AG08396 (cell line): ENCODE measurements at regions not wholly inside any gene's neighbourhood (a gene's known extent, or its start where the extent isn't known, plus 50 kb on each side); places are given as distances from the start of the nearest gene placed in this dataset.
"Not testable (repeated sequence)": the region's sequence is repeated elsewhere in the genome, so short reads cannot be mapped to it uniquely, and the experiment has no call there.

Experiments
- DNase-seq: peaks from one replicate; pipeline ENCODE4 v3.0.0; 2012; ENCODE audit warnings: low spot score, mixed read lengths

GRCh38 chr2:239804161-239805042 is 220.7 kb downstream of the NDUFA10 start:
- DNase-seq, result no peak

- DNase-seq, result no peak
Measured at GRCh38 chr2:239803766-239804115, 221.4 kb downstream of the NDUFA10 start.

- no peak for DNase-seq
Measured at GRCh38 chr2:239803102-239803765, 221.9 kb downstream of the NDUFA10 start.

- DNase-seq, result no peak
Measured at GRCh38 chr2:239802185-239802649, 222.9 kb downstream of the NDUFA10 start.

GRCh38 chr2:239801404-239802184 is 223.5 kb downstream of the NDUFA10 start:
- DNase-seq, result no peak

- no peak for DNase-seq
Measured at GRCh38 chr2:239800785-239801386, 224.3 kb downstream of the NDUFA10 start.

- no peak for DNase-seq
Measured at GRCh38 chr2:239797316-239797715, 227.8 kb downstream of the NDUFA10 start.

- DNase-seq, result not testable (repeated sequence)
Measured at GRCh38 chr2:239795761-239796160, 229.4 kb downstream of the NDUFA10 start.

GRCh38 chr2:239793836-239794235 is 231.3 kb downstream of the NDUFA10 start:
- DNase-seq, result no peak

GRCh38 chr2:239793086-239793485 is 232.1 kb downstream of the NDUFA10 start:
- no peak for DNase-seq

- no peak for DNase-seq
Measured at GRCh38 chr2:239792405-239793084, 232.6 kb downstream of the NDUFA10 start.

- no peak for DNase-seq
Measured at GRCh38 chr2:239791526-239792404, 233.4 kb downstream of the NDUFA10 start.

- DNase-seq, result no peak
Measured at GRCh38 chr2:239790721-239791120, 234.4 kb downstream of the NDUFA10 start.

GRCh38 chr2:239790313-239790712 is 234.8 kb downstream of the NDUFA10 start:
- DNase-seq, result no peak

GRCh38 chr2:239789711-239790110 is 235.4 kb downstream of the NDUFA10 start:
- DNase-seq, result no peak

- no peak for DNase-seq
Measured at GRCh38 chr2:239788576-239789098, 236.5 kb downstream of the NDUFA10 start.

GRCh38 chr2:239787538-239788050 is 237.5 kb downstream of the NDUFA10 start:
- DNase-seq, result no peak

- no peak for DNase-seq
Measured at GRCh38 chr2:239786791-239787190, 238.4 kb downstream of the NDUFA10 start.

GRCh38 chr2:239781454-239781853 is 243.7 kb downstream of the NDUFA10 start:
- DNase-seq, result no peak
